Stimulated activated CD4-positive, alpha-beta T cell treated with anti-CD3 and anti-CD28 coated beads, TNF-alpha, amount 100 ng/mL, for 24 hours (primary cell): ENCODE measurements at regions not wholly inside any gene's neighbourhood (a gene's known extent, or its start where the extent isn't known, plus 50 kb on each side); places are given as distances from the start of the nearest gene placed in this dataset.

Experiments
- DNase-seq, 3 experiments: peaks; one replicate each; pipeline ENCODE4 v3.0.0-alpha.2; 2020; ENCODE audit warnings: low read depth in 3 of 3

DNA sequence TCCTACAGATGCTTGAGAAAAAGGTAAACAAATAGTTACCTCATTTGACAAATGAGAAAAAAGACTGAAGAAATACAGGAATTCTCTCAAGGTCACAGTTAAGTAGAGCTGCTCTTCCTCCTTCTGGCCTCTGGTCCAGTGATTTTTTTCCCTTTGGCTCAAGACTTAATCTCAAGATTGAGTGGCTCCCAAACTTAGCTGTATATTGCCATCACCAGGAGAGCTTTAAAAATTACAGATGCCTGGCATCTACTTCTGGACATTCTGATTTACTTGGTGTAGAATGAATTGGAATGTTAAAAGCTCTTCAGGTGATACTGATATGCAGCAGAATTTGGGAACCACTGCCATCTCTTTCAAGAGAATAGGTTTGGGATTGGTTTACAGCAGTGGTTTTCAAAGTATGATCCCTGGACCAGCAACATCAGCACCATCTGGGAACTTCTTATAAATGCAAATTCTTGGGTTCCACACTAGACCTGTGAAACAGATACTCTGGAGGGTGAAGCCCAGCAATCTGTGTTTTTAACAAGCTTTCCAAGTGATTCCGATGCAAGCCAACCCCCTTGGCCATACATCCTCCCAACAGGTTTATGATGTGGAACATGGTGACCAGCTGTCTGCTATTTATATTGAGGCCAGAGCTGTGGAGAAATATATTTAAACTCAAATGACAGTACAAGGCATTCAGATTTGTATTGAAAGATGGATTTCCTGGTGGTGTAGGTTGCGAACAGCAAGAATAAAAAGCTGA, 333.0 kb upstream of the RARB start:
- no peak for DNase-seq

DNA sequence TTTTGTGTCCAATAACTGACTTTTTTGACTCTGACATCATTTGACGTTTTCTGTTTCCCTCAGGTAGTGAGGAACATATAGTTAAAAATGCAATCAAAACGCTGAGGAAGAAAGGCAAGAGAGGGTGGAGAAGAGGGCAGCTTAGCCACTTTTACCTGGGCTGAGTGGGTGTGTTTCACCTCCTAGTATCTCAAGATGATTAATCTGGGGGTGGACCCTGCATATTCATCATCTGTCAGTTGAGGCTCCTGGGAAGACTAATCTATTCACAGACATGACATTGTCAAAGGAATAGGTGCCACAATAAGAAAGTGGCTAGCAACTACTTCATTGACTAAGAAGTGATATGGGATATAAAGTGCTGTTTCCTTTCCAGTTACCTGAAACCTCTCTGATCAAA, 331.5 kb upstream of the RARB start:
- no peak for DNase-seq

DNA sequence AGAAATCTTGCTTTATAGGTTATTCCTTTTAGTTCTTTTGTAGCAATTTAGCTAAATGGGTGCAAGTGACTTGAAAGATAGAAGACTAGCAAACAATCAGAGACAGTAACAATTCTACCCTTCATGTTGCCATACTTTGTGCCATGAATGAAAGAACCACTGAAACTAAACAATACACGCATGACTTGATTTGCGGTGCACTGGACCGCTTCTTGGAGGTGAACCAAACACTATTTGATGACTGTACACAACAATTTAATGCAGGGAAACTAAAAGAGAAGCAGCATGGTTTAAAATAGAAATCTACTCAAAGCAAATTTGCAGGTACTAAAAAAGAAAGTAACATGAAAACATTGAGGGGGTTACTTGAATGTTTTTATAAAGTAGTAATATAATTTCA, 331.0 kb upstream of the RARB start:
- no peak for DNase-seq

DNA sequence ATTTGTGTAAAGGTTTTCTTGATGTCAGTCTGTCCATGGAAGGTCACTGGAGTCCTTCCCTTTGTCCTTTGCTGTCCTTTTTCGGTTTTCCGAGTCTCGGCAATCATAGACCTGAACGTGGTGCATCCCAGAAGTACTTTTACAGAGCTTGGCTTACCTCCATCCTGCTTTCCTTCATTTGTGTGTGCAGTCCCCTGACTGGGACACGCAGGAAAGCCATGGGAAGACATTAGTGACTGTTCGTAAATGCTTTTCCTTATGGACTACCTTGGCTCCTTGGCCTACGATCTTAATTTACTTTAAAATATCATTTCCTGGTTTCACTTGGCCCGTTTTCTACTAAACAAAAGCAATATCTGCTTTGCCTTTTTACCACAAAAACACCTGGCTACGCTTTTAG, 328.4 kb upstream of the RARB start:
- DNase-seq, result no peak

DNA sequence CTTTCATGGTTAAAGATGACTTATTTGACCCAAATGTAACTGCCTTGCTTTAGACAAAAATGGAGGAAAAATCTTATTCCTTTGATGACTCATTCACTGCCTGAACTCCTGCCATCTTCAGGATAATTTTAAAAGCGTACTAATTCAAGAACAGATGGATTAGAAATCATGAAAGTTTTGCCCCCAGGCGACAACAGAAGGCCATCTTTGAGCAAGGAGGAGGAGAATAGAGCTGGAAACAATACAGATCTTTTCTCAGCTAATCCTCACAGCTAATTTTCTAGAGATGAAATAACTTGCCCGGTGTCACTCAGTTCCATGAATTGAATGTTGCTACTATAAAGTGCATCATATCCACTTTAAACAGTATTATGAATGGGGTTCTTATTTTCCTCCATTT, 324.7 kb upstream of the RARB start:
- no peak for DNase-seq

DNA sequence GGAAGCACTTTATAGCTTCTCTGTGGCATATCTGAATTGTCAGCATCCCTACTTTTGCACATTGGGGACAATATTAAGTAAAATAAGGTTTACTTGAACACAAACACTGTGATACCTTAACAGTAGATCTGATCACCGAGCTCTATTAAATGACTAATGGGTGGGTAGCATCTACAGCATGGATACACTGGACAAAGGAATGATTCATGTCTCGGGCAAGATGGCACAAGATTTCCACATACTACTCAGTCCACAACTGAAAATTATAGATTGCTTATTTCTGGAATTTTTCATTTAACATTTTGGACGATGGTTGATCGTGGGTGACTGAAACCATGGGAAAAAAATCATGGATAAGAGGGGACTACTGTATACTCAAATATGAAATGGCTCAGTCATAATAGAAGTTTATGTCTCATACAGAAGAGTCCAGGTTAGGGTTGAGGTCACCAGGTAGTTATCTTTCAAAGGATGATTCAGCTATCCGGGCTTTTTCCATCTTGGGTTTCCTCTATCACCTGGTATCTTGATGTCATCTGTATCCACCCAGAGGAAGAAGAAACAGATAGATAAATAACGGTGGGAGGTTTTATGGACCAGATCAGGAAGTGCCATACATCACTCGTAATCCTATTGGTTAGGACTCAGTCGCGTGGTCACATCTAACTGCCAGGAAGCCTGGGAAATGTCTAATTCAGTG, 320.0 kb upstream of the RARB start:
- no peak for DNase-seq

DNA sequence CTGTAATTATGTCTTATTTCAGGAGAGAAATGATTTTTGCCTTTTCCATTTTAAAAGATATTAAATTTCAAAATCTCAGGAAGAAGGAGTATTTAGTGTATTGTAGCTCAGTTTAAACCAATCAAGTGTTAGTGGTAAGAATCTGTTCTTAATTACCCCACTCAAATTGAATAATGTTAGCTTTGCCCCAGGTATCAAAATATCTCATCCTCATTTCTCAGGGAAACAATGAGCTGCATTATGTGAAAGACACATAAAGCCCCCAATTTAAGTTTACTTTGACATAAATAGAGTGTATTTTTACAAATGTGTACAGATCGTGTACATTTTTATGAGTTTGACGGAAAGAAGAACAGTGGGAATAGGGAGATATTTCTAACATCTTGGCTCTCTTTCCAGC, 317.4 kb upstream of the RARB start:
- DNase-seq, result no peak

DNA sequence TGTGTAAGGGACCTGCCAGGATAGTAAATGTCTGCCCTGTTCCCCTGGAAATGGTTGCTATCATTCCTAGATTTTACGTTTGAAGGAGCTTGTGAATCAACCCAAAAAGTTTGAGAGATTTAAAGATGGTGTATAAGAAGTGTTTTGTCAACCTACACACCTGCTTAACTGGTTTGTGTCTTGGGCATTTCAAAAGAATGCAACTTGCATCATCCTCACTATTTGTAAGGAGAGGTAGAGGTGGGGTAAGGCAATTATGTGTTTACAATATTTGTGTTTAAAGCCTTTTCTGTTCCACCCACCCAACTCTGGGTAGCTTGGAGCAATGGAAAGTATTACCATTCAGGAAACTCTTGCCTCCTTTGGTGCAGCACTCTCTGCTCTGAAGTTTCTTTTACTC, 314.2 kb upstream of the RARB start:
- no peak for DNase-seq

DNA sequence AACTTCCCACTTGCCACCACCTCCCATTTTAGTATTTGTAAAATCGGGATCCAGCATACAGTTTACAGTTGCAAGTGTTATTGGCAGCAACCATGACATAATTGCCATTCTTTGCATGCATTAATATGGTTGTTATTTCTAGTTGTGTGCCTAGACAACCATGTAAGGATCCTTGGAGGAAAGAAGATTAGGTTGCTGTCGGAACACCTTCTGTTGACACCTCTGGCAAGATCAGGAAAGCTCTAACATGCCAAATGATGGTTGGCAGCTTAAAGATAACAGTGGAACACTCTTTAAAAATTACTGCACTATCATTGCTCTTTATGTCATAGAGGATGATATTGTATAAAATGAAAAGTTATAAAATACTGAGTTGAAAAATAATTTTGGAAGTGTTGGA, 313.5 kb upstream of the RARB start:
- DNase-seq, result no peak

DNA sequence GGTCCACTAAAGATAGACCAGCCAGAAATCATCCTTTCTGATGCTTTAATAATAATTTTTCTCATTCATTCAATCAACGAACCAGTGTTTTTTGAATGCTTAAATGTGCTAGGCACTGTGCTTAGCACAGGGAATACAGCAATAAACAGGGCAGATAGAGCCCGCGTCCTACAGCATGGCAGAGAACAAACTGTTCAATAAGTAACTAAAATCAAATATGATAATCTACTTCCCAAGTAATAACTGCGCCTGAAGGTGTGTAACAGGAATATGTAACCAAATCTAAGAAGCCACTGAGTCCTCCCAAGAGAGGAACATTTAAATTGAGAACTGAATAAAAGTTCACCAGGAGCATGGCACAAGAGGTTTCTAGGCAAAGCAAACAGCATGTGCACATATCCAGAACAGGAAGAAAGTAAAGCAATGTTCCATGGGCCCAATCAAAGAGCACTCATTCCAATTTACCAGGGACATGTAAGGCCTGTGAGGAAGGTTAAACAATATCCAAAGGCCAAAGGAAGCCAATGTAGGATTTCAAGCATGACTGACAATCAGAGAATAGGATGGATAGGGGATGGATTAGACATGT, 311.0 kb upstream of the RARB start:
- no peak for DNase-seq

DNA sequence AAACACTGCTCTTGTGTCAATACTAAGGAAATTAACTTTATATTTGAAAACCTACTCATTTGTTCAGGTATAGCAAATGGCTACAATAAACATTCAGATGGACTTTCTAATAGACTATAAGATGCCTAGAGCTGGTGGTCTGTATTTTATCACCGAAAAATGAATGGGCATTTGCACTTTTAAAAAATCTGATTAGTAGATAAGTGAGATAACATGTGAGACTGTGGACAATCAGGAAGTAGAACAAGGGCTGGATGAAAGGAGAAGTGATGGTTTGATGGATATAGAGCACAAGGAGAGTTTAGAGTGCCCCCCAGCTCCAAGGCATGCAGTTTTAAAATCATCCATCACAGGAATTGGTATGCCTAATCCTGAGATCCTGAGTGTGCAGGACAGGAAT, 308.4 kb upstream of the RARB start:
- no peak for DNase-seq

DNA sequence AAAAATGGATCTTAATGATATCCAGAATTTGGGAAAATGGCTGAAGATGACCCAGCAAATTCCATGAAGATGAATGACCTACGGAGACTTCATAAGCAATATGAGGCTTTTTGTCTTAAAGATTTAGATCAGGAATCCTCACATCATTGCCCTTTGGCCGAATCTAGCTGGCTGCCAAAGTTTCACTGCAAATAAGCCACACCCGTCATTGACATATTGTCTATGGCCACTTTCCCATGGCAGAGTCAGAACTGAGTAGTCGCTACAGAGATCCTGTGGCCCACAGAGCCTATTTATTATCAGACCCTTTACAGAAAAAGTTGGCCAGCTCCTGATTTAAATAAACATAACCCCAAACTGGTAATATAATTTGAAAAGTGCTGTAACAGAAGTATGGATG, 307.4 kb upstream of the RARB start:
- DNase-seq, result no peak

DNA sequence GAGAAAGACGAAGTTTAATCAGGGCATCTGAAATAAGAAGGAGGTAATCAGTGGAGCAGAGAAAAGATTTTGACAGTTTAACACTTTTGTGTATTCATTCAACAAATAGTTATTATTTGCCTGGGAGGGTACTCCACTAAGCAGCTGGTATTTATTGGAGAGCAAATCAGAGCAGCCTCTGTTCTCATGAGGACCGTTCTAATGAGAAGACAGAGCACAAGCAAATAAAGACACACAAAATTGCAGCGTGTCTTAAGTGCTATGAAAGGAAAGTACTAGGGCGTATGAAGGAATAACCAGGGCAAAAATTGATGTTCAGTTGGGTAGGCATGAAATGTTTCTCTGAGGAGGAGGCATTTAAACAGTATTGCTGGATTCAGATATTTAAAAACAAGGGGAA, 302.9 kb upstream of the RARB start:
- DNase-seq, result no peak

DNA sequence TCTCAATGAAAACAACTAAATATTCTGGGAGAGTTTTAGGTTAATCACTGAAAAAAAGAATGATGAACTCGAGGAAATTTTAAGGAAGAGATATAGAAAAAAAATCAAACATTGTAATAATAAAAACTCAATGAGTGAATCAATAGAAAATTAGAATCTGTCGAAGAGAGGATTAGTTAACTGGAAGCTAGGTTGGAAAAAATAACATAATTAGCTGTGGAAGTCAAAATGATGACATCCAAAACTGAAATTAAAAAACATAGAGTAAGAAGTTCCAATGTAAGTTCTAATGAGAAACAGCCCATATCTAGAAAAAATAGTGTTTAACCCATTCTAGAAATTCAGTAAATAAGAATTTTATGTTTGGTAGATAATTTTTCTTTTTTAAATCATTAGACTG, 299.3 kb upstream of the RARB start:
- no peak for DNase-seq

DNA sequence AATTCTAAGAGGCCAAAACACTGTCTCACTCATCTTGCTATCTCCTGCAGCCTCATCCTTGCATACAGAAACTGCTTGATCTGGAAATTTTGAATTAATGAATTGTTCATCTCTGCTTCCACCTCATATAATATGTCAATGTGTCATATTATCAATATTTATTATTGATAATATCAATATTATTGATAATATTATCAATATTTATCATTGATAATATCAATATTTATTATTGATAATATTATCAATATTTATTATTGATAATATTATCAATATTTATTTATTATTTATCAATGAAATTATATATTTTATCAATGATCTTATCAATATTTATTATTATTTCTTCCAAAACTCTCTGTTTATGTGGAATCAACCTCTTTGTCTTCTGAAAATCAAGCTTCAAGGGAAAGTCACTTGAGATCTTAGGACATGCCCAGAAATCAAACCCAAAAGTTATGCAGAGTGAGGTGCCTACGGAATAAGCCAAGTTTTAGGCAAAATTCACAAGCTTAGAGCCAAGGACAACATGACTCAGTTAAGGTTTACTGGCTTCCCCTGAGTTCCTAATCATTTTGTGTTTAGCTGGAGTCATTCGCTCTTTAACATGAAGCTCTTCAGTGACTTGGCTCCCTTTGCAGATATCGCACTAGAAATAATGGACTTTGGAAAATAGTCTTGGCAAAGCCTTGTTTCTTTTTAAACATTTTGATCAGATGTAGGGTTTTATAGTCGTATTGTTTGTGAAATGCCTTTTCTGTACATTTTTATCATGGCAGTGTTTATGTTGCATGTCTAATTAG, 297.1 kb upstream of the RARB start:
- no peak for DNase-seq

DNA sequence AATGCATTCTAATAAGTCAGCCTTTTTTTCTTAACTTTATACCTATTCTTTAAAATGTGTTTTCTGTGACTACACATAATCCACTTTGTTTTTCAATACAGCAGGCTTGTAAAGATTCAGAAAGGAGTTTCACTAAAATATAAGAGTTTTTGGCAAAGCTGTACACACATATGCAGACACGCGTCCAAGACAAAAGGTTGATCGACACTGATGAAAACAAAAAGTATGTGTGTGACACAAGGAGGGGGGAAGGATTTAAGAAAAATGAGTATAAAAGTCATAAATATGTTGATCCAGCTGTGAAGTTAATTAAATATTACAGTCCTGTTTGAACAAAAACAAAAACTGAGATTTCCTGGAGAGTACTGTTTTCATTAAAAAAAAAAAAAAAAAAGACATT, 294.5 kb upstream of the RARB start:
- DNase-seq, result no peak

DNA sequence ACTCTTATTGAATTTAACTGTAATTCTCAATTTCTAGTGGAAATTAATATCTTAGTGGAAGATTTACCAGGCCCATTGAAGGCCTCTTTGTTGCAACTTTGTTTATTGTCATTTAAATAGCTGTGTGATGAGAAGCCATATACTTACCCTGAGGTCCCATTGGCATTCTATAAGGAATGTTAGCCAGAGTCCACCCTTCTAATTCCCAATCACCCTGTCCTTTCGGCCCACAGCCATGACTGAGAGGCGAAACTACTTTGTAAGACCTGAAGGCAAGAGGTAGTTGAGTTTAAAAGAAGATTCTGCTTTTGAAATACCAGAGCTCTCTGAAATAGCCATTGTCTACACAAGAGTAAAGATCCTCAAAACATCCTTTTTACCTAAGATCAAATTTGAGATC, 290.5 kb upstream of the RARB start:
- DNase-seq, result no peak

DNA sequence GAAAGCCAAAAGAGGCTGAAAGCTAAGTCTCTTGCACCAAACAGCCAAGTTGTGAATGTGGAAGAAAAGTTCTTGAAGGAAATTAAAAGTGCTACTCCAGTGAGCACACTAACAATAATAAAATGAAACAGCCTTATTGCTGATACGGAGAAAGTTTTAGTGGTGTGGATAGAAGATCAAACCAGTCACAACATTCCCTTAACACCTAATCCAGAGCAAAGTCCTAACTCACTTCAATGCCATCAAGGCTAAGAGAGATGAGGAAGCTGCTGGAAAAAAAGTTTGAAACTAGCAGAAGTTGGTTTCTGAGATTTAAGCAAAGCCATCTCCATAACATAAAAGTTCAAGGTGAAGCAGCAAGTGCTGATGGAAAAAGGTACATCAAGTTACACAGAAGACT, 288.8 kb upstream of the RARB start:
- no peak for DNase-seq

DNA sequence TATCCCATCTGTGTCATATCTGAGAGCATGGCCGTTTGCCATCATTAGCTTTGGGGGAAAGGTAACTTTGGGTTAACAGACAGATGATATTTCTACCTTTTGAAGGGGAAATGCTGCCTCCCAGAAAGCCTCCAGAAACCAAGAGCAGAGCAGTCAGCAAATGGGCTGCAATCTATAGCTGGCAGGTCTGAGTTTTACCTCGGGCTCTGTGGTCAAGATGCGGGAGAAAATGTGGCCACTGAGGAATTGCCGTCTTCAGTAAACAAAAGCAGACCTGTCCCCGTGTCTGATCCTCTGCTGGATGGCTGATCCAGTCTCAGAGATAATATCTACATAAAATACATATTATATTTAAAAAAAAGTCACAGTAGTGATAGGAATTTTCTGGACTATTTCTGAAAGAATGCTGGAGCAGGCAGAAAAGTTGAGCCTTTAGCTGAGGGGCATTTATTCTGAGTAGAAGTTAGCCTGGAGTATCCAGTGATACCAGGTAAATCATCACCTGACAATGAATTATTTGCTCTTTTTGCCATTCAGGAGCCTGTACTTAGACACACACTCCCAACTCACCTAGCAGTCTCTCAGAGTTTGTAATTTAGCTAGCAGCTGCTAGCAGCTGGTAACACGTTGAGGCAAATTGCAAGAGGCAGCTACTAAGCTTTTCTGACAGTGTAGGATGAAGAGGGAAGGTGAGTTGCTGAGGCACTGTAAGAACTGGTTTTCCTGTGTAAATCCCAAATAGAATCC, 285.3 kb upstream of the RARB start:
- no peak for DNase-seq

DNA sequence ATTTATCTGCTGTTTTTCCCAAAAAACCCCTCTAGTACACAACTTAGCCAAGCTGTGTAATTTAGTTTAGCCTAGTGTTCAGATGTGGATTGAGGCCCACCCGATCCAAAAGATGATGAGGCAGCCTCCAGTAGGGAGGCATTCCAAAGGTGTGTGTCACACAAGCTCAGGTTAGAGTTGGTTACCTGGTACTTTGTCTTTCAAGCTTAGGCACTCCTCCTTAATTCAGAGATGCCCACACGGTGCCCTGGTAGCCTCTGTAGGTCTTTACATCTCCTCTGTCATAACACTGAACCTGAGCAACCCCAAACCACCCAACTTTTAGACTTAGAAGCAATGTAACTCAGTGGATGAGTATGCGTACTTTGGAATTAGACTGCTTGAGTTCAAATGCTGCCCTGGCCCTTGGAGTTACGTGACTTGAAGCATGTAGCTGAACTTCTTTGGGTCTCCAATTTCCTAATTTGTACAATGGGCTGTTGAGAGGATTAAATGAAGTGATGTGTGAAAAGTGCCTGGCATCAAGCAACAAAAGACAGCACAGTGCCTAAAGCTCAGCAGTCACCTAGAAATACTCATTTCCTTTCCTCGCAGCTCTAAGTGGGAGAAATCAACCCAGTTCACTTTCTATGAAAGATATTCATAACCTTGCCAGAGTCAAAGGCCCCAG, 284.6 kb upstream of the RARB start:
- DNase-seq, result no peak

DNA sequence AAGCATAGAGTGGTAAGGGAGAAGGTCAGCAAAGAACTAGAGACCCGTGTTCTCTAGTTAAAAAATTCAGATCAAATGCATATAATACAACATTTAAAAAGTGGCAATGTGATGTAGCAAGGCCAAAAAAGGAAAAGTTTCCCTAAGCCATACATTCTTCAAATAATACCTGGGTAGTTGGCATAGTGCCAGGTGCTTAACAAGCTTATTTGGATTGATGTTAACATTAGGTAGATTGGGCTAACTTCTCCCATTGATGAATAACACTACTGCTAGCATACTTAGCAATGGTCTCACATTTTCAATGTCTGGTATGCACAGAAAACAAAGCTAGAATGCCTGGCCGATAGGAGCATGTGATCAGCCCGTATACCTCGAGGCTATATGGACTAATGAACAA, 283.6 kb upstream of the RARB start:
- DNase-seq, result no peak
